HepG2 (cell line): ENCODE measurements at regions not wholly inside any gene's neighbourhood (a gene's known extent, or its start where the extent isn't known, plus 50 kb on each side); places are given as distances from the start of the nearest gene placed in this dataset.

Experiments used
- ATAC-seq: fragments of 200-7000 bp; cut with Tn5 transposase; 3 replicates; pipeline ENCODE4 v1.9.1; 2020; ENCODE audit warnings: mild to moderate bottlenecking, moderate library complexity
- BruUV-seq: library from RNA; stranded (reverse); fragments of 400-500 nt; replicated peaks from 2 replicates; lab custom pipeline; 2021; lab: Mats Ljungman, UMichigan
- CTCF ChIA-PET: fragments of 300-600 bp; formaldehyde crosslinking; extraction: SDS; loops from one replicate; lab custom pipeline; 2021; ENCODE audit warnings: low total read pairs, inconsistent platforms, low intra/inter-chr PET ratio; lab: Yijun Ruan, JAX
- POLR2A ChIA-PET: fragments of 350-600 bp; sonication (Branson Sonifier 250); formaldehyde crosslinking; loops from one replicate; lab custom pipeline; 2020; ENCODE audit warnings: antibody characterized with exemption, inconsistent platforms; lab: Yijun Ruan, JAX
- DNase-seq: peaks from one replicate; pipeline ENCODE4 v3.0.0-alpha.2; 2015; ENCODE audit warnings: low spot score
- FAIRE-seq: peaks from 3 replicates; lab custom pipeline; 2011; peaks lifted over from hg19 to GRCh38; lab: Jason Lieb, UNC
- H2AFZ ChIP-seq: one replicate; pipeline ENCODE4 v1.6.1; 2011; ENCODE audit warnings: low read length, inconsistent platforms
- H3K27ac ChIP-seq: fragments of 300-600 bp; 3 replicates; pipeline ENCODE4 v1.8.0; 2011; ENCODE audit warnings: mixed run types, mild to moderate bottlenecking, mixed read lengths, low read length, inconsistent platforms; ENCODE audit not compliant: insufficient read depth; ENCODE audit errors: extremely low read length
- H3K27me3 ChIP-seq, 2 experiments: fragments of 200-600 bp in 1 of 2; 2 replicates in 1 of 2; 3 replicates in 1 of 2; pipeline versions ENCODE4 v1.6.0 to v1.8.0; 2011; ENCODE audit warnings: low read length in 2 of 2, mild to moderate bottlenecking in 2 of 2, moderate library complexity in 2 of 2, inconsistent platforms in 1 of 2; ENCODE audit not compliant: insufficient read depth in 2 of 2, control insufficient read depth in 1 of 2
- H3K36me3 ChIP-seq, 2 experiments: fragments of 200-600 bp in 1 of 2; replicated peaks in 1 of 2; 2 replicates in 1 of 2; 3 replicates in 1 of 2; pipeline versions ENCODE4 v1.5.1 to v1.8.0; 2011; ENCODE audit warnings: low read length in 2 of 2, inconsistent platforms in 1 of 2; ENCODE audit not compliant: insufficient read depth in 2 of 2, control insufficient read depth in 1 of 2
- H3K4me1 ChIP-seq: 2 replicates; pipeline ENCODE4 v1.5.1; 2012; ENCODE audit warnings: low read length, inconsistent platforms; ENCODE audit not compliant: insufficient read depth
- H3K4me2 ChIP-seq: 2 replicates; pipeline ENCODE4 v1.6.0; 2011; ENCODE audit warnings: low read depth, low read length, inconsistent platforms
- H3K4me3 ChIP-seq, 3 experiments: fragments of 200-600 bp in 1 of 3; sonication (generic), shearing (Covaris generic) in 1 of 3; replicated peaks in 1 of 3; 2 replicates each; pipeline ENCODE4 v1.5.1; 2011 to 2016; ENCODE audit warnings: low read length in 3 of 3, inconsistent platforms in 2 of 3, low read depth in 2 of 3, mild to moderate bottlenecking in 2 of 3, control low read depth in 1 of 3, mixed read lengths in 1 of 3; ENCODE audit not compliant: insufficient read depth in 1 of 3
- H3K79me2 ChIP-seq: one replicate; pipeline ENCODE4 v1.6.1; 2011; ENCODE audit warnings: low read length, inconsistent platforms; ENCODE audit not compliant: insufficient read depth
- H3K9ac ChIP-seq: 2 replicates; pipeline ENCODE4 v1.6.0; 2011; ENCODE audit warnings: mild to moderate bottlenecking, low read depth, low read length, inconsistent platforms; ENCODE audit not compliant: insufficient read depth
- H3K9me3 ChIP-seq: 2 replicates; pipeline ENCODE4 v1.5.1; 2012; ENCODE audit warnings: mild to moderate bottlenecking, low read length
- H4K20me1 ChIP-seq: 2 replicates; pipeline ENCODE4 v1.6.0; 2011; ENCODE audit warnings: inconsistent platforms, mild to moderate bottlenecking, low read length, moderate library complexity; ENCODE audit not compliant: insufficient read depth
- CEBPZ ChIP-seq: IDR thresholded peaks from 2 replicates; pipeline ENCODE4 v1.6.1; 2012; ENCODE audit warnings: low read length, improper control_type of control experiment
- CHD4 ChIP-seq: fragments of 200-600 bp; sonication (generic); IDR thresholded peaks from 2 replicates; pipeline ENCODE4 v1.7.0; 2017; ENCODE audit warnings: mild to moderate bottlenecking, low read length, borderline replicate concordance
- KMT2A ChIP-seq: sonication (generic); formaldehyde crosslinking; IDR thresholded peaks from 2 replicates; pipeline ENCODE4 v1.4.0; 2020; ENCODE audit warnings: missing genetic modification reagents
- LBX2 ChIP-seq: sonication (generic); formaldehyde crosslinking; IDR thresholded peaks from 2 replicates; pipeline ENCODE4 v1.5.0; 2020; ENCODE audit warnings: missing genetic modification reagents, mild to moderate bottlenecking, borderline replicate concordance
- MATR3 ChIP-seq: sonication (generic); formaldehyde crosslinking; IDR thresholded peaks from 2 replicates; pipeline ENCODE4 v1.4.0; 2020; ENCODE audit warnings: missing genetic modification reagents
- PHF21A ChIP-seq: sonication (generic); formaldehyde crosslinking; IDR thresholded peaks from 2 replicates; pipeline ENCODE4 v1.5.0; 2020; ENCODE audit warnings: mild to moderate bottlenecking, missing genetic modification reagents
- PRDM15 ChIP-seq: sonication (generic); formaldehyde crosslinking; IDR thresholded peaks from 2 replicates; pipeline ENCODE4 v1.4.0; 2020; ENCODE audit warnings: missing genetic modification reagents
- SALL1 ChIP-seq: sonication (generic); formaldehyde crosslinking; IDR thresholded peaks from 2 replicates; pipeline ENCODE4 v1.8.0; 2022; ENCODE audit warnings: mild to moderate bottlenecking, missing genetic modification reagents
- SP2 ChIP-seq: sonication (generic); formaldehyde crosslinking; IDR thresholded peaks from 2 replicates; pipeline ENCODE4 v1.5.1; 2020; ENCODE audit warnings: mild to moderate bottlenecking, missing genetic modification reagents
- ZFYVE20 ChIP-seq: sonication (generic); formaldehyde crosslinking; IDR thresholded peaks from 2 replicates; pipeline ENCODE4 v1.8.0; 2023; ENCODE audit warnings: low read depth, mild to moderate bottlenecking, moderate library complexity, missing genetic modification reagents, borderline replicate concordance
- ZHX1 ChIP-seq: sonication (generic); formaldehyde crosslinking; IDR thresholded peaks from 2 replicates; pipeline ENCODE4 v1.8.1; 2022; ENCODE audit warnings: low read depth, mild to moderate bottlenecking, missing genetic modification reagents
- ZNF350 ChIP-seq: sonication (generic); formaldehyde crosslinking; IDR thresholded peaks from 2 replicates; pipeline ENCODE4 v1.4.0; 2020; ENCODE audit warnings: mild to moderate bottlenecking, low read depth, missing genetic modification reagents, borderline replicate concordance
- ZNF704 ChIP-seq: sonication (generic); formaldehyde crosslinking; IDR thresholded peaks from 2 replicates; pipeline ENCODE4 v1.8.1; 2023; ENCODE audit warnings: mild to moderate bottlenecking, inconsistent platforms, moderate library complexity, missing genetic modification reagents, borderline replicate concordance
- ZZZ3 ChIP-seq: sonication (generic); formaldehyde crosslinking; IDR thresholded peaks from 2 replicates; pipeline ENCODE4 v1.4.0; 2020; ENCODE audit warnings: missing genetic modification reagents, mild to moderate bottlenecking, borderline replicate concordance
- WGBS: methylation state at CpG from one replicate; pipeline ENCODE4 v1.1.6; 2017; ENCODE audit warnings: low lambda C conversion rate; 5-methylcytosine and 5-hydroxymethylcytosine counted together
- in situ Hi-C: cut with HindIII; loops from 2 replicates; pipeline ENCODE4 v1.10.0; 2017; ENCODE audit warnings: low pct_unique_long_range_greater_than_20kb; ENCODE audit not compliant: extremely low pct_ligation_motif_present
- intact Hi-C: fragments of 100-400 bp; cut with micrococcal nuclease; formaldehyde crosslinking; loops from one replicate; pipeline ENCODE4 v1.10.0; 2022; ENCODE audit not compliant: unreplicated experiment

GRCh38 chr2:209321076-209321475 is 102.8 kb upstream of the MAP2 start:
- no peaks in the 10 kb centered on the region for H3K9me3 ChIP-seq
- no peak overlapping the region for H3K4me2 ChIP-seq
- intact Hi-C loops (no loop called here), in situ Hi-C loops (no loop called here)
- H3K79me2 ChIP-seq, result no peaks in the 10 kb centered on the region
- H4K20me1 ChIP-seq, result no peaks in the 10 kb centered on the region
- no peak overlapping the region for H3K27ac ChIP-seq
- BruUV-seq, result no TSS peak
- WGBS, result 2% methylated on average over 3 of the region's 3 CpGs
- H3K4me1 ChIP-seq, result no peaks in the 10 kb centered on the region
- ChIA-PET POLR2A (no interaction called here), CTCF (no interaction called here)
- H3K27me3 ChIP-seq, result no peaks in the 10 kb centered on the region
- H2AFZ ChIP-seq, result no peak overlapping the region
- DNase-seq, result no peak
- no peak for ATAC-seq
- H3K9ac ChIP-seq, result no peak overlapping the region
- FAIRE-seq, result no peak
- H3K4me3 ChIP-seq, result no peak overlapping the region
- no peaks in the 10 kb centered on the region for H3K36me3 ChIP-seq
- no peak for TF ChIP-seq PHF21A (CRISPR knock-in tag)
- TF ChIP-seq CEBPZ, result no peak
- TF ChIP-seq ZFYVE20 (CRISPR knock-in tag), result no peak
- no peak for TF ChIP-seq KMT2A (CRISPR knock-in tag)
- no peak for TF ChIP-seq LBX2 (CRISPR knock-in tag)
- TF ChIP-seq ZNF350 (CRISPR knock-in tag), result no peak
- no peak for TF ChIP-seq ZHX1 (CRISPR knock-in tag)
- TF ChIP-seq PRDM15, result no peak
- no peak for TF ChIP-seq SP2 (CRISPR knock-in tag)
- TF ChIP-seq MATR3 (CRISPR knock-in tag), result no peak
- no peak for TF ChIP-seq CHD4
- TF ChIP-seq ZZZ3, result no peak
- no peak for TF ChIP-seq ZNF704 (CRISPR knock-in tag)
- no peak for TF ChIP-seq SALL1
